ENCODE measurements at regions not wholly inside any gene's neighbourhood (a gene's known extent, or its start where the extent isn't known, plus 50 kb on each side); places are given as distances from the start of the nearest gene placed in this dataset.
"Not testable (repeated sequence)": the region's sequence is repeated elsewhere in the genome, so short reads cannot be mapped to it uniquely, and the experiment has no call there.

GRCh38 chr1:90864681-90865080, 147.6 kb upstream of the BARHL2 start:
- no peak for DNase-seq (ENCODE audit: low spot score)

GRCh38 chr1:90862782-90863181, 145.7 kb upstream of the BARHL2 start:
- no peak for DNase-seq (ENCODE audit: low spot score)

- not testable (repeated sequence) for DNase-seq (ENCODE audit: low spot score)
Observed at GRCh38 chr1:90861421-90861820, 144.3 kb upstream of the BARHL2 start.

- no peak for DNase-seq (ENCODE audit: low spot score)
Observed at GRCh38 chr1:90856463-90857007, 139.4 kb upstream of the BARHL2 start.

GRCh38 chr1:90854397-90854924, 137.4 kb upstream of the BARHL2 start:
- no peak for DNase-seq (ENCODE audit: low spot score)

GRCh38 chr1:90851711-90852050, 134.6 kb upstream of the BARHL2 start:
- DNase-seq (ENCODE audit: low spot score) = no peak

GRCh38 chr1:90850898-90851710, 134.0 kb upstream of the BARHL2 start:
- peak; percentile 97 for DNase-seq (ENCODE audit: low spot score)

- peak; percentile 29 for DNase-seq (ENCODE audit: low spot score)
Observed at GRCh38 chr1:90850181-90850897, 133.2 kb upstream of the BARHL2 start.

- DNase-seq (ENCODE audit: low spot score) = no peak
Observed at GRCh38 chr1:90841473-90841872, 124.4 kb upstream of the BARHL2 start.

GRCh38 chr1:90840352-90840751, 123.2 kb upstream of the BARHL2 start:
- DNase-seq (ENCODE audit: low spot score) = no peak

- no peak for DNase-seq (ENCODE audit: low spot score)
Observed at GRCh38 chr1:90839323-90839722, 122.2 kb upstream of the BARHL2 start.

- DNase-seq (ENCODE audit: low spot score) = no peak
Observed at GRCh38 chr1:90838720-90839119, 121.6 kb upstream of the BARHL2 start.

- no peak for DNase-seq (ENCODE audit: low spot score)
Observed at GRCh38 chr1:90837420-90837819, 120.3 kb upstream of the BARHL2 start.

- DNase-seq (ENCODE audit: low spot score) = no peak
Observed at GRCh38 chr1:90836345-90836679, 119.2 kb upstream of the BARHL2 start.

GRCh38 chr1:90835661-90836344, 118.7 kb upstream of the BARHL2 start:
- no peak for DNase-seq (ENCODE audit: low spot score)

- peak; percentile 24 for DNase-seq (ENCODE audit: low spot score)
Observed at GRCh38 chr1:90834886-90835660, 118.0 kb upstream of the BARHL2 start.

GRCh38 chr1:90834354-90834885, 117.3 kb upstream of the BARHL2 start:
- DNase-seq (ENCODE audit: low spot score) = no peak

- no peak for DNase-seq (ENCODE audit: low spot score)
Observed at GRCh38 chr1:90833466-90834110, 116.5 kb upstream of the BARHL2 start.

- no peak for DNase-seq (ENCODE audit: low spot score)
Observed at GRCh38 chr1:90831910-90832309, 114.8 kb upstream of the BARHL2 start.

- DNase-seq (ENCODE audit: low spot score) = no peak
Observed at GRCh38 chr1:90826834-90827233, 109.7 kb upstream of the BARHL2 start.

- DNase-seq (ENCODE audit: low spot score) = no peak
Observed at GRCh38 chr1:90826024-90826423, 108.9 kb upstream of the BARHL2 start.
